K562 (cell line): ENCODE measurements at regions not wholly inside any gene's neighbourhood (a gene's known extent, or its start where the extent isn't known, plus 50 kb on each side); places are given as distances from the start of the nearest gene placed in this dataset.
A peak's percentile ranks its signal among the peaks of the same experiment; 100 is the strongest.

Experiments
- ATAC-seq: fragments of 200-7000 bp; cut with Tn5 transposase; 3 replicates; pipeline ENCODE4 v1.9.1; 2020; ENCODE audit warnings: moderate library complexity
- BruUV-seq: library from RNA; stranded (reverse); fragments of 400-500 nt; replicated peaks from 2 replicates; lab custom pipeline; 2021; lab: Mats Ljungman, UMichigan
- CTCF ChIA-PET: fragments of 300-600 bp; formaldehyde crosslinking; extraction: SDS; loops from one replicate; lab custom pipeline; 2021; ENCODE audit warnings: low intra/inter-chr PET ratio; lab: Yijun Ruan, JAX
- POLR2A ChIA-PET: fragments of 300-600, 350-650 bp; sonication (Branson Sonifier 250); formaldehyde crosslinking; extraction: SDS; loops from one replicate; lab custom pipeline; 2021; ENCODE audit warnings: antibody characterized with exemption, inconsistent platforms; lab: Yijun Ruan, JAX
- DNase-seq, 4 experiments: peaks; one replicate each; pipeline versions ENCODE4 v3.0.0 to v3.0.0-alpha.2; 2011 to 2018; ENCODE audit warnings: low spot score in 3 of 4, mixed read lengths in 3 of 4; ENCODE audit errors: extremely low read depth in 1 of 4
- FAIRE-seq: peaks from 2 replicates; lab custom pipeline; 2011; peaks lifted over from hg19 to GRCh38; lab: Jason Lieb, UNC
- H2AFZ ChIP-seq: 2 replicates; pipeline ENCODE4 v1.6.0; 2011; ENCODE audit warnings: low read depth, low read length, control low read depth, inconsistent platforms
- H3K27ac ChIP-seq: fragments of 200-600 bp; 3 replicates; pipeline ENCODE4 v1.8.0; 2011; ENCODE audit warnings: low read depth, mild to moderate bottlenecking, control low read depth, inconsistent platforms, low read length, moderate library complexity, mixed read lengths; ENCODE audit errors: extremely low read depth
- H3K27me3 ChIP-seq, 2 experiments: fragments of 300-600 bp in 1 of 2; 2 replicates in 1 of 2; 3 replicates in 1 of 2; pipeline versions ENCODE4 v1.6.0 to v1.8.0; 2011; ENCODE audit warnings: inconsistent platforms in 2 of 2, low read length in 2 of 2, mild to moderate bottlenecking in 1 of 2, mixed read lengths in 1 of 2, moderate library complexity in 1 of 2; ENCODE audit not compliant: control insufficient read depth in 2 of 2, insufficient read depth in 2 of 2
- H3K36me3 ChIP-seq: fragments of 300-600 bp; 3 replicates; pipeline ENCODE4 v1.8.0; 2011; ENCODE audit warnings: mild to moderate bottlenecking, low read length, inconsistent platforms; ENCODE audit not compliant: control insufficient read depth, insufficient read depth
- H3K4me1 ChIP-seq, 2 experiments: fragments of 200-600 bp in 1 of 2; replicated peaks in 1 of 2; 2 replicates in 1 of 2; 3 replicates in 1 of 2; pipeline versions ENCODE4 v1.5.1 to v1.8.0; 2011; ENCODE audit warnings: inconsistent platforms in 2 of 2, low read length in 2 of 2, mild to moderate bottlenecking in 1 of 2, mixed read lengths in 1 of 2, moderate library complexity in 1 of 2; ENCODE audit not compliant: control insufficient read depth in 2 of 2, insufficient read depth in 2 of 2
- H3K4me2 ChIP-seq: 2 replicates; pipeline ENCODE4 v1.6.1; 2011; ENCODE audit warnings: low read length, control low read depth, inconsistent platforms, mixed read lengths; ENCODE audit not compliant: insufficient read depth
- H3K4me3 ChIP-seq: fragments of 200-600 bp; sonication (generic), shearing (Covaris generic); 2 replicates; pipeline ENCODE4 v1.5.1; 2016; ENCODE audit warnings: control low read depth, inconsistent platforms
- H3K79me2 ChIP-seq: fragments of 200-600 bp; 3 replicates; pipeline ENCODE4 v1.8.0; 2011; ENCODE audit warnings: low read length, inconsistent platforms; ENCODE audit not compliant: control insufficient read depth, insufficient read depth
- H3K9ac ChIP-seq, 2 experiments: 2 replicates each; pipeline versions ENCODE4 v1.6.0 to v1.6.1; 2011; ENCODE audit warnings: low read depth in 2 of 2, low read length in 2 of 2, control low read depth in 1 of 2, inconsistent platforms in 1 of 2, mild to moderate bottlenecking in 1 of 2, mixed read lengths in 1 of 2; ENCODE audit not compliant: insufficient read depth in 1 of 2
- H3K9me1 ChIP-seq: one replicate; pipeline ENCODE4 v1.6.0; 2011; ENCODE audit warnings: inconsistent platforms, mild to moderate bottlenecking, low read length, moderate library complexity; ENCODE audit not compliant: control insufficient read depth, insufficient read depth
- H3K9me3 ChIP-seq: replicated peaks from 2 replicates; pipeline ENCODE4 v1.5.1; 2011; ENCODE audit warnings: low read depth, low read length, inconsistent platforms; ENCODE audit not compliant: control insufficient read depth, insufficient read depth
- H4K20me1 ChIP-seq: replicated peaks from 2 replicates; pipeline ENCODE4 v1.6.1; 2011; ENCODE audit warnings: low read length, inconsistent platforms, mixed read lengths; ENCODE audit not compliant: control insufficient read depth, insufficient read depth
- CEBPG ChIP-seq, 3 experiments: fragments of 200-800 bp in 1 of 3; sonication (Bioruptor generic) in 1 of 3; sonication (generic) in 1 of 3; formaldehyde crosslinking in 1 of 3; IDR thresholded peaks in 2 of 3; conservative IDR thresholded peaks in 1 of 3; 2 replicates each; pipeline versions ENCODE4 v1.6.1 to v1.8.0; 2016 to 2022; ENCODE audit warnings: missing compliant biosample characterization in 2 of 3, missing genetic modification characterization in 2 of 3, mild to moderate bottlenecking in 1 of 3, missing genetic modification reagents in 1 of 3
- EZH2 ChIP-seq: IDR thresholded peaks from 2 replicates; pipeline ENCODE4 v1.6.1; 2012; ENCODE audit warnings: low read depth, mild to moderate bottlenecking, inconsistent platforms, low read length, borderline replicate concordance
- ZNF518B ChIP-seq: fragments of 250-450 bp; sonication (Bioruptor Pico); IDR thresholded peaks from 2 replicates; pipeline ENCODE4 v1.5.0; 2021; ENCODE audit warnings: mild to moderate bottlenecking, moderate library complexity
- ZNF589 ChIP-seq: fragments of 200-800 bp; sonication (Bioruptor generic); IDR thresholded peaks from 2 replicates; pipeline ENCODE4 v1.6.1; 2016; ENCODE audit warnings: low read depth, missing genetic modification characterization, missing compliant biosample characterization
- WGBS: fragments of 100-300 bp; shearing (Covaris generic); methylation state at CpG from one replicate; pipeline ENCODE4 v1.1.6; 2016; ENCODE audit warnings: low coverage, mixed read lengths; ENCODE audit not compliant: insufficient coverage; ENCODE audit errors: missing lambda C conversion rate; 5-methylcytosine and 5-hydroxymethylcytosine counted together
- in situ Hi-C: fragments of 300-500 bp; cut with MboI; formaldehyde crosslinking; loops from 4 replicates; pipeline ENCODE4 v1.15.0; 2018; ENCODE audit warnings: inconsistent platforms, mixed read lengths
- intact Hi-C: fragments of 100-400 bp; cut with micrococcal nuclease; formaldehyde crosslinking; loops from 2 replicates; pipeline ENCODE4 v1.14.2; 2022
- TF ChIP-seq, protein P1 (sequence below): fragments of 450-650 bp; formaldehyde crosslinking; IDR thresholded peaks from 2 replicates; pipeline ENCODE4 v1.4.0; 2020; ENCODE audit warnings: mild to moderate bottlenecking, mixed read lengths
- TF ChIP-seq, protein P2 (sequence below): IDR thresholded peaks from 3 replicates; pipeline ENCODE4 v1.6.1; 2011; ENCODE audit warnings: borderline replicate concordance, mild to moderate bottlenecking; ENCODE audit not compliant: insufficient read length, insufficient read depth

- TF ChIP-seq ZNF518B (CRISPR knock-in tag) (no peak), ZNF589 (CRISPR knock-in tag) (no peak), EZH2 (no peak)
- TF ChIP-seq, protein P1, sequence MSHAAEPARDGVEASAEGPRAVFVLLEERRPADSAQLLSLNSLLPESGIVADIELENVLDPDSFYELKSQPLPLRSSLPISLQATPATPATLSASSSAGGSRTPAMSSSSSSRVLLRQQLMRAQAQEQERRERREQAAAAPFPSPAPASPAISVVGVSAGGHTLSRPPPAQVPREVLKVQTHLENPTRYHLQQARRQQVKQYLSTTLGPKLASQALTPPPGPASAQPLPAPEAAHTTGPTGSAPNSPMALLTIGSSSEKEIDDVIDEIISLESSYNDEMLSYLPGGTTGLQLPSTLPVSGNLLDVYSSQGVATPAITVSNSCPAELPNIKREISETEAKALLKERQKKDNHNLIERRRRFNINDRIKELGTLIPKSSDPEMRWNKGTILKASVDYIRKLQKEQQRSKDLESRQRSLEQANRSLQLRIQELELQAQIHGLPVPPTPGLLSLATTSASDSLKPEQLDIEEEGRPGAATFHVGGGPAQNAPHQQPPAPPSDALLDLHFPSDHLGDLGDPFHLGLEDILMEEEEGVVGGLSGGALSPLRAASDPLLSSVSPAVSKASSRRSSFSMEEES (CRISPR knock-in tag), result no peak
Observed at GRCh38 chr10:23630885-23631284, 192.0 kb downstream of the OTUD1 start (continued).

DNA sequence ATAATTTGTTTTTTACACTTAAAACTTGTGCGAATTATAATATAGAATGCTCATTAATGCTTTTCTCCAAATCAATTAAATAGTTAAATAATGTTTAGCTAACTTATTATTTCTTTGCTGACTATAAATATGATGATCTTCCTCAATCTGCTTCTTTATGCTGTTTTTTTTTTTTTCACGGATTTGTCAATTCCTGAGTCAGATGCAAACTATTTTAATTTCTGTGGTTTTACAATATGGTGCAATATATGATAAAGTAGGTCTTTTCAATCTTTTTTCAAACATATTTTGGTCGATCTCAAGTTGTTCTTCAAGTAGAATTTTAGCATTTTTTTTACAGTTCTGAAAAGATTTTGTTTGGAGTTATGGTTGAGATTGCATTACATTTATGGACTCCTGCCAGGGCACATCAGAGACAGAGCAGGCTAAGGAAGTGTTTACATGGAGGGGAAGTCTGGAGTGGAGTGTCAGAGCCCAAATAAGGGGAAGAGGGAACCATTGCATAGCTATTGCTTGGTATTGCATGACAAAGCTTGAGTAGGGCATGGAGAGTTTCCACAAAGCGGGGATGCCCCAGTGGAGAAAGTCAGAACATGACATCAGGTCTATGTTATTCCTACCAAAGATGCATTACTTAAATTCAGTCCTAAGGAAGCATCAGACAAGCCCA, 204.4 kb downstream of the OTUD1 start:
- no peaks in the 10 kb centered on the region for H4K20me1 ChIP-seq
- TF ChIP-seq, protein P2, sequence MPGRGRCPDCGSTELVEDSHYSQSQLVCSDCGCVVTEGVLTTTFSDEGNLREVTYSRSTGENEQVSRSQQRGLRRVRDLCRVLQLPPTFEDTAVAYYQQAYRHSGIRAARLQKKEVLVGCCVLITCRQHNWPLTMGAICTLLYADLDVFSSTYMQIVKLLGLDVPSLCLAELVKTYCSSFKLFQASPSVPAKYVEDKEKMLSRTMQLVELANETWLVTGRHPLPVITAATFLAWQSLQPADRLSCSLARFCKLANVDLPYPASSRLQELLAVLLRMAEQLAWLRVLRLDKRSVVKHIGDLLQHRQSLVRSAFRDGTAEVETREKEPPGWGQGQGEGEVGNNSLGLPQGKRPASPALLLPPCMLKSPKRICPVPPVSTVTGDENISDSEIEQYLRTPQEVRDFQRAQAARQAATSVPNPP, result no peak
- TF ChIP-seq CEBPG (CRISPR knock-in tag; IDR thresholded peaks at IDR 0.05) (no peak), CEBPG (tag; conservative IDR thresholded peaks at IDR 0.05 in 1 of 2, IDR thresholded peaks at IDR 0.05 in 1 of 2) (0 out of 4 replicates have a peak, but pooled peaks of 1 of the 2 experiments have one; percentile 23)
- TF ChIP-seq, all 486 proteins: peak for 1
- H2AFZ ChIP-seq, result no peak overlapping the region
- CTCF ChIA-PET, result no interaction called here
- H3K4me2 ChIP-seq, result no peak overlapping the region
- FAIRE-seq, result no peak
- POLR2A ChIA-PET, result no interaction called here
- intact Hi-C loops (no loop called here), in situ Hi-C loops (no loop called here)
- no peaks in the 10 kb centered on the region for H3K9me3 ChIP-seq
- no peaks in the 10 kb centered on the region for H3K9me1 ChIP-seq
- no peak for ATAC-seq
- H3K4me3 ChIP-seq, result no peak overlapping the region
- 0% methylated on average over 4 of the region's 4 CpGs for WGBS
- no peaks in the 10 kb centered on the region for H3K27me3 ChIP-seq
- no peak overlapping the region for H3K27ac ChIP-seq
- H3K36me3 ChIP-seq, result no peaks in the 10 kb centered on the region
- no TSS peak for BruUV-seq
- no peak overlapping the region for H3K9ac ChIP-seq
- no peaks in the 10 kb centered on the region for H3K4me1 ChIP-seq
- H3K79me2 ChIP-seq, result no peaks in the 10 kb centered on the region
- DNase-seq, result no peak
